GM10248 (cell line): ENCODE measurements at regions not wholly inside any gene's neighbourhood (a gene's known extent, or its start where the extent isn't known, plus 50 kb on each side); places are given as distances from the start of the nearest gene placed in this dataset.
"Not testable (repeated sequence)": the region's sequence is repeated elsewhere in the genome, so short reads cannot be mapped to it uniquely, and the experiment has no call there.

Experiments used
- CTCF ChIA-PET: fragments of 300-600 bp; sonication (Branson Sonifier 250); formaldehyde crosslinking; extraction: SDS; loops from one replicate; lab custom pipeline; 2021; ENCODE audit warnings: antibody characterized with exemption; lab: Yijun Ruan, JAX
- POLR2A ChIA-PET: fragments of 350-650 bp; sonication (Branson Sonifier 250); formaldehyde crosslinking; extraction: SDS; loops from one replicate; lab custom pipeline; 2020; ENCODE audit warnings: antibody characterized with exemption; lab: Yijun Ruan, JAX
- DNase-seq: peaks from one replicate; pipeline ENCODE4 v3.0.0; 2012; ENCODE audit errors: extremely low spot score
- TF ChIP-seq, protein P1 (sequence below): IDR thresholded peaks from 2 replicates; pipeline ENCODE4 v1.5.1; 2012; ENCODE audit warnings: mild to moderate bottlenecking, low read depth; ENCODE audit errors: extremely low read depth, missing control alignments, control extremely low read depth

DNA sequence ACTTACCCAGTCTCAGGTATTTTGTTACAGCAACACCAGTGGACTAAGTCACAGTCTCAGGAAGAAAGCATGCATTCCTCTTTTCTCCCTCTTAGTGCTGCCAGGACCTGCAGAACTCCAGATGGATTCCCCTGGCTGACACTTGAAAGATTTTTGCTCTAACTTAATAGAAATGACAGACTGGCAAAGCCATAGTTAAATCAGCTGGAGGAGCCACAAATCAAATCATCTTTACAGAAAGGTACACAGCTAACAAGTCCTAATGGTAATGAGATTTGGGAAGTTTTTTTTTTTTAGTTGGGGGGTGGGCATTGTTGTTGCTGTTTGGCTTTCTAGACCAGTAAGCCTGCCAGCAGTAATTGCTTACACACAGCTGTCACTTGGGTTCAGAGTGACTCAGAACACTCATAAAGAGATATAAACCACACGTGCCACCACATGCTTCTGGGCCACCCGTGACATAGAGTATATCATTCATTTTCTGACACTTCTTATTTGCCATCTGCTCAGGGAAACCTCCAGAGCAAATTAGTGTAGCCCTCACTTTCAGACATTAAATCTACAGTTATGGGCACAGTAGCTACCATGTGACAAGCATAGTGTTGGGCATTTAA, 72.4 kb downstream of the FH start:
- TF ChIP-seq, protein P1, sequence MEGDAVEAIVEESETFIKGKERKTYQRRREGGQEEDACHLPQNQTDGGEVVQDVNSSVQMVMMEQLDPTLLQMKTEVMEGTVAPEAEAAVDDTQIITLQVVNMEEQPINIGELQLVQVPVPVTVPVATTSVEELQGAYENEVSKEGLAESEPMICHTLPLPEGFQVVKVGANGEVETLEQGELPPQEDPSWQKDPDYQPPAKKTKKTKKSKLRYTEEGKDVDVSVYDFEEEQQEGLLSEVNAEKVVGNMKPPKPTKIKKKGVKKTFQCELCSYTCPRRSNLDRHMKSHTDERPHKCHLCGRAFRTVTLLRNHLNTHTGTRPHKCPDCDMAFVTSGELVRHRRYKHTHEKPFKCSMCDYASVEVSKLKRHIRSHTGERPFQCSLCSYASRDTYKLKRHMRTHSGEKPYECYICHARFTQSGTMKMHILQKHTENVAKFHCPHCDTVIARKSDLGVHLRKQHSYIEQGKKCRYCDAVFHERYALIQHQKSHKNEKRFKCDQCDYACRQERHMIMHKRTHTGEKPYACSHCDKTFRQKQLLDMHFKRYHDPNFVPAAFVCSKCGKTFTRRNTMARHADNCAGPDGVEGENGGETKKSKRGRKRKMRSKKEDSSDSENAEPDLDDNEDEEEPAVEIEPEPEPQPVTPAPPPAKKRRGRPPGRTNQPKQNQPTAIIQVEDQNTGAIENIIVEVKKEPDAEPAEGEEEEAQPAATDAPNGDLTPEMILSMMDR = no peak
- ChIA-PET CTCF (no interaction called here), POLR2A (no interaction called here)
- no peak for DNase-seq

- ChIA-PET CTCF (interaction anchor here (0.8 kb wide), 1 partner anchor 18 kb away, joined by 3 read pairs; no protein-coding TSS in a partner anchor), POLR2A (no interaction called here)
- no peak for DNase-seq
- TF ChIP-seq, protein P1 = no peak
Observed at GRCh38 chr1:241444836-241445235, 74.7 kb downstream of the FH start.

GRCh38 chr1:241443561-241443960, 76.0 kb downstream of the FH start:
- DNase-seq = no peak
- ChIA-PET CTCF (no interaction called here), POLR2A (no interaction called here)
- TF ChIP-seq, protein P1 = no peak

GRCh38 chr1:241442686-241443085, 76.9 kb downstream of the FH start:
- TF ChIP-seq, protein P1 = no peak
- no peak for DNase-seq
- POLR2A ChIA-PET = no interaction called here
- CTCF ChIA-PET = no interaction called here

- ChIA-PET CTCF (no interaction called here), POLR2A (no interaction called here)
- no peak for DNase-seq
- TF ChIP-seq, protein P1 = no peak
Observed at GRCh38 chr1:241440904-241441303, 78.7 kb downstream of the FH start.

GRCh38 chr1:241438686-241439085, 80.9 kb downstream of the FH start:
- CTCF ChIA-PET, POLR2A ChIA-PET, DNase-seq: not testable (repeated sequence)

GRCh38 chr1:241432241-241432640, 75.2 kb upstream of the RGS7 start:
- ChIA-PET CTCF (interaction anchor here (1.5 to 1.7 kb wide), 2 partner anchors 9 to 14 kb away, joined by 4 read pairs; no protein-coding TSS in a partner anchor), POLR2A (no interaction called here)
- TF ChIP-seq, protein P1 = no peak
- no peak for DNase-seq

- POLR2A ChIA-PET, DNase-seq, CTCF ChIA-PET: not testable (repeated sequence)
Observed at GRCh38 chr1:241425091-241425490, 68.1 kb upstream of the RGS7 start.
